Progenitor cell of endocrine pancreas (in vitro differentiated cells): ENCODE measurements at regions not wholly inside any gene's neighbourhood (a gene's known extent, or its start where the extent isn't known, plus 50 kb on each side); places are given as distances from the start of the nearest gene placed in this dataset.

Experiments
- DNase-seq: peaks from one replicate; pipeline ENCODE4 v3.0.0; 2021; ENCODE audit warnings: low spot score; ENCODE audit not compliant: unreplicated experiment
- H3K27ac Mint-ChIP-seq: 2 replicates; pipeline ENCODE4 v1.8.0; 2021; ENCODE audit warnings: mild to moderate bottlenecking, moderate library complexity, mixed read lengths
- H3K27me3 Mint-ChIP-seq: 2 replicates; pipeline ENCODE4 v1.8.0; 2021; ENCODE audit warnings: mixed read lengths
- H3K36me3 Mint-ChIP-seq: 2 replicates; pipeline ENCODE4 v1.8.0; 2022; ENCODE audit warnings: mixed read lengths; ENCODE audit not compliant: insufficient read depth
- H3K4me1 Mint-ChIP-seq: 2 replicates; pipeline ENCODE4 v1.8.0; 2021; ENCODE audit warnings: low read depth, mixed read lengths
- H3K4me3 Mint-ChIP-seq: 2 replicates; pipeline ENCODE4 v1.8.0; 2021; ENCODE audit warnings: low read depth, mild to moderate bottlenecking, moderate library complexity, mixed read lengths
- H3K9me3 Mint-ChIP-seq: 2 replicates; pipeline ENCODE4 v1.8.0; 2021; ENCODE audit warnings: low read depth, mixed read lengths
- TF ChIP-seq, protein P1 (sequence below): fragments of 200-600 bp; sonication (generic); IDR thresholded peaks from one replicate; pipeline ENCODE4 v1.5.0; 2021; ENCODE audit warnings: antibody characterized with exemption, mild to moderate bottlenecking; ENCODE audit not compliant: unreplicated experiment

DNA sequence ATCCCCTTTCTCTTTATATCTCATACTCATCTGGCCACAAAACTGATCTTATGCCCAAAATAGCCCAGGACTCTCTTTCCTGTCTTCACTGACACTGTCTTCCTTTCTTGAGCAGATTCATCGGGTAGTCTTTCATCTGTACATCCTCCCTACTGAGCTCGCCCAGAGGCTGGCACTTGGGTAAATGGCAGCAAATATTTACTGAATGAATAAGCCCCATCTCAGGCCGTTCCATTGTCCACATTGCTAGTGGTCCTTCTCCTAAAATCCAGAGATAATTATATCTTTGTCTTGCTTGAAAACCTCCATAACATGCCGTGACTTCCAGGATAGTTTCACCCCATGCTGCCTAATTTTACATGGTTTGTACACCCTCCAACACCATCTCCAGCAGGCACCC lies 158.1 kb upstream of the SDK2 start:
- DNase-seq, result no peak
- Mint-ChIP-seq H3K36me3 (no peaks in the 10 kb centered on the region), H3K27ac (no peak overlapping the region), H3K4me3 (no peak overlapping the region), H3K4me1 (peaks cover 5% of the 10 kb centered on the region), H3K27me3 (peaks cover 6% of the 10 kb centered on the region), H3K9me3 (peaks cover 10% of the 10 kb centered on the region)
- TF ChIP-seq, protein P1, sequence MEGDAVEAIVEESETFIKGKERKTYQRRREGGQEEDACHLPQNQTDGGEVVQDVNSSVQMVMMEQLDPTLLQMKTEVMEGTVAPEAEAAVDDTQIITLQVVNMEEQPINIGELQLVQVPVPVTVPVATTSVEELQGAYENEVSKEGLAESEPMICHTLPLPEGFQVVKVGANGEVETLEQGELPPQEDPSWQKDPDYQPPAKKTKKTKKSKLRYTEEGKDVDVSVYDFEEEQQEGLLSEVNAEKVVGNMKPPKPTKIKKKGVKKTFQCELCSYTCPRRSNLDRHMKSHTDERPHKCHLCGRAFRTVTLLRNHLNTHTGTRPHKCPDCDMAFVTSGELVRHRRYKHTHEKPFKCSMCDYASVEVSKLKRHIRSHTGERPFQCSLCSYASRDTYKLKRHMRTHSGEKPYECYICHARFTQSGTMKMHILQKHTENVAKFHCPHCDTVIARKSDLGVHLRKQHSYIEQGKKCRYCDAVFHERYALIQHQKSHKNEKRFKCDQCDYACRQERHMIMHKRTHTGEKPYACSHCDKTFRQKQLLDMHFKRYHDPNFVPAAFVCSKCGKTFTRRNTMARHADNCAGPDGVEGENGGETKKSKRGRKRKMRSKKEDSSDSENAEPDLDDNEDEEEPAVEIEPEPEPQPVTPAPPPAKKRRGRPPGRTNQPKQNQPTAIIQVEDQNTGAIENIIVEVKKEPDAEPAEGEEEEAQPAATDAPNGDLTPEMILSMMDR, result no peak

DNA sequence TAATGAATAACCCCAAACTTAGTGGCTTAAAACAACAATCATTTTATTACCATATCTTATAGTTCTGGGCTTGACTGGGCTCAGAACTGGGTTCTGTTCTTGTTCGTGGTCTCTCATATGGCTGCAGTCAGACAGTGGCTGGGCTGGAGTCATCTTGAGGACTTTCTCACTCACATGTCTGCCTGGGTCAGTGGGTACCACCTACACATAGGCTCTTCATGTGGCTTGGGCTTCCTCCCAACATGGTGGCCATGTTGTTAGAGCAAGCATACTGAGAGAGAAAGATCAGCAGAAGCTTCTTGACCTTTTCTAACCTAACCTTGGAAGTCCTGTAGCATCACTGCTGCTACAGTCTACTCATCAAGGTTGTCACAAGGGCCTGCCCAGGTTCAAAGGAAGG lies 158.6 kb upstream of the SDK2 start:
- H3K4me1 Mint-ChIP-seq, result peaks cover 4% of the 10 kb centered on the region
- peaks cover 10% of the 10 kb centered on the region for H3K9me3 Mint-ChIP-seq
- H3K27ac Mint-ChIP-seq, result no peak overlapping the region
- DNase-seq, result no peak
- no peaks in the 10 kb centered on the region for H3K36me3 Mint-ChIP-seq
- peaks cover 6% of the 10 kb centered on the region for H3K27me3 Mint-ChIP-seq
- TF ChIP-seq, protein P1, result no peak
- H3K4me3 Mint-ChIP-seq, result no peak overlapping the region

DNA sequence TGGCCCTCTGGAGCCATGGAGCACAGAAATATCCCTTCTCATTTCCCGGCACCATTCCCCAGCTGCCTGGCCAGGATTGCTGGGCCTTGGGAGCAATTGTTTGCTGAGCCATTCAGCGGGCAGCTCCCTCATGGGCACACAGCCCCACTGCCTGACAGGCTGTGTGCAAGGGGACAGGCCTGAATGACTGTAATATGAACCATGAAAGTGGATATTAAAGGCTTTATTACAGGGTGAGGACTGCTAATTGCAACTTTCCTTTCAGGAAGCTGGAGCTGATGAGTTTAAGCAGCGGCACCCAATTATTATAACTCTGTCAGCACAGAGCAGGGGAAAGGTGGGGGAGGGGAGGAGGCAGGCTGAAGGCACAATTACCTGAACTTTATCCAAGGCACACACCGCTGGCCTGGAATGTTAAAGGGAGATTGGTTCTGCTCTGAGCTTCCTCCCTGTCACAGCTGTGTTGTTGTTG lies 159.8 kb upstream of the SDK2 start:
- TF ChIP-seq, protein P1, result no peak
- peaks cover 6% of the 10 kb centered on the region for H3K27me3 Mint-ChIP-seq

DNA sequence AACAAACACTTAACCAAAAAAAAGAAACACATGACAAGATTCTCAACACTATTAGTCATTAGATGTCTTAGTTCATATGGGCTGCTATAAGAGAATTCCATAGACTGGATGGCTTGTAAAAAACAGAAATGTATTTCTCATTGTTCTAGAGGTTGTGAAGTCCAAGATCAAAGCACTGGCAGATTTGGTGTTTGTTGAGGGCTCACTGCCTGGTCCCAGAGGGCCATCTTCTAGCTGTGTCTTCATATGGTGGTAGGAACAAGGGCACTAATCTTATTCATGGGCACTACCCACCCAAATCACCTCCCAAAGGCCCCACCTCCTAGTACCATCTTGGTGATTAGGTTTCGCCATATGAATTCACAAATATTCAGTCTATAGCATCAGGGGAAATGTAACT lies 162.5 kb upstream of the SDK2 start:
- peaks cover 3% of the 10 kb centered on the region for H3K27me3 Mint-ChIP-seq

More for the DNA sequence above, 159.8 kb upstream of the SDK2 start:
- Mint-ChIP-seq H3K4me1 (no peaks in the 10 kb centered on the region), H3K9me3 (peaks cover 10% of the 10 kb centered on the region), H3K27ac (no peak overlapping the region), H3K36me3 (no peaks in the 10 kb centered on the region), H3K4me3 (no peak overlapping the region)
- no peak for DNase-seq

GRCh38 chr17:73813201-73813600 lies 169.0 kb upstream of the SDK2 start:
- no peaks in the 10 kb centered on the region for H3K36me3 Mint-ChIP-seq
- no peaks in the 10 kb centered on the region for H3K4me1 Mint-ChIP-seq
- H3K27me3 Mint-ChIP-seq, result peaks cover 10% of the 10 kb centered on the region
- TF ChIP-seq, protein P1, result no peak
- no peak overlapping the region for H3K27ac Mint-ChIP-seq
- DNase-seq, result no peak
- H3K4me3 Mint-ChIP-seq, result no peak overlapping the region
- H3K9me3 Mint-ChIP-seq, result peaks cover 2% of the 10 kb centered on the region

More for the DNA sequence above, 162.5 kb upstream of the SDK2 start:
- H3K4me3 Mint-ChIP-seq, result no peak overlapping the region
- H3K9me3 Mint-ChIP-seq, result peaks cover 10% of the 10 kb centered on the region
- DNase-seq, result no peak
- no peak overlapping the region for H3K27ac Mint-ChIP-seq
- no peaks in the 10 kb centered on the region for H3K4me1 Mint-ChIP-seq
- TF ChIP-seq, protein P1, result no peak
- H3K36me3 Mint-ChIP-seq, result no peaks in the 10 kb centered on the region
